Fibroblast of lung (primary cell): ENCODE measurements at regions not wholly inside any gene's neighbourhood (a gene's known extent, or its start where the extent isn't known, plus 50 kb on each side); places are given as distances from the start of the nearest gene placed in this dataset.

Experiments
- CTCF ChIP-seq, 2 donors: IDR thresholded peaks in 1 of 2; conservative IDR thresholded peaks in 1 of 2; 1 replicate in 1 of 2; 2 replicates in 1 of 2; pipeline ENCODE4 v1.5.1; 2011 to 2012; ENCODE audit warnings: low read length in 2 of 2, control low read depth in 1 of 2, inconsistent platforms in 1 of 2, low read depth in 1 of 2, mild to moderate bottlenecking in 1 of 2
- EZH2 ChIP-seq: IDR thresholded peaks from 2 replicates; pipeline ENCODE4 v1.5.1; 2012; ENCODE audit warnings: low read length, control low read depth, mild to moderate bottlenecking; ENCODE audit errors: missing control alignments

- TF ChIP-seq CTCF (conservative IDR thresholded peaks at IDR 0.05 in 1 of 2, IDR thresholded peaks at IDR 0.05 in 1 of 2; ENCODE audit: low read depth in 1 of 2, low read length in 2 of 2): no peak
- TF ChIP-seq EZH2: no peak
These were observed 643.4 kb upstream of the ARPP21 start for GRCh38 chr3:34995796-34996430.
